GM12874 (cell line): ENCODE measurements at regions not wholly inside any gene's neighbourhood (a gene's known extent, or its start where the extent isn't known, plus 50 kb on each side); places are given as distances from the start of the nearest gene placed in this dataset.

Source experiments
- CTCF ChIP-seq: IDR thresholded peaks from 2 replicates; pipeline ENCODE4 v1.5.1; 2011; ENCODE audit warnings: low read depth, mild to moderate bottlenecking, control low read depth, low read length, moderate library complexity; ENCODE audit not compliant: insufficient read depth

DNA sequence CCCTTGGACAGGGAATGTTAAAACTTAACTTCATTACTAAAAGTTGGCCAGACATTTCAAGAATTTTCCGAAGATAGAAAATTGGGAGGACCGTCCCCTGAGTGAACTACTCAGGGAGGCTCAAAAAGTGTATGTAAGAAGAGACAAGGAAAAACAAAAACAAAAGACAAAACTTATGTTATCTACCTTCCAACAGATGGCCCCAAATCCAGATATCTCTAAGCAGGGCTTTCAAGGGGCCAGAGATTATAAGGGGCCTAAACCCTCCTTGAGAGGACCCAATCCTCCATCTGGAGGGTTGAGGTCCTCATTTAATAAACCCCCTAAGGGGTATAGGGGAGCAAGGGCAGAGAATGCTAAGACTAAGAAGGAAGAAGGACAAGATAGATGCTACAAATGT is 203.6 kb downstream of the SH2D4B start:
- no peak for TF ChIP-seq CTCF

- no peak for TF ChIP-seq CTCF
Observed at GRCh38 chr10:80750268-80750667, 212.6 kb downstream of the SH2D4B start.

DNA sequence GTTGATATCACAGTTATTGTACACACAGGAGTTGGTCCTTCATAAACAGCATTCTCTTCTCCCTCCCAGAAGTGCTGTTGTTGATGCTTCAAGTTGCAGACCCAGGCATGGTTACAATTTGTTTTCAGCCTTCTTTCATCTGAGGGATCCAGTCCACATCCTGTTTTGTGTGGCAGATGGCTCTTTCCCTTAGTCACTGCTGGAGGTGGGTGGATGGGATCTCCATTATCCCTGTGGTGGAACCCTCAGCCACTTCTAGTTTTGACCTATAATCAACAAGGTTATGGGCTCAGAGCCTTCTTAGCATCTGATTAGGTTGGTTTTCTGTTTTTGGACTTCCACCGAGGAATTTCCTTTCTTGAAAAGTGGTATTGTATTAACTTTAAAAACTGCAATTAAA is 214.2 kb downstream of the SH2D4B start:
- TF ChIP-seq CTCF, result no peak

GRCh38 chr10:80753612-80754011 is 215.9 kb downstream of the SH2D4B start:
- no peak for TF ChIP-seq CTCF

- TF ChIP-seq CTCF, result no peak
Observed at GRCh38 chr10:80755893-80756292, 218.2 kb downstream of the SH2D4B start.

GRCh38 chr10:80759693-80760092 is 222.0 kb downstream of the SH2D4B start:
- TF ChIP-seq CTCF, result no peak

DNA sequence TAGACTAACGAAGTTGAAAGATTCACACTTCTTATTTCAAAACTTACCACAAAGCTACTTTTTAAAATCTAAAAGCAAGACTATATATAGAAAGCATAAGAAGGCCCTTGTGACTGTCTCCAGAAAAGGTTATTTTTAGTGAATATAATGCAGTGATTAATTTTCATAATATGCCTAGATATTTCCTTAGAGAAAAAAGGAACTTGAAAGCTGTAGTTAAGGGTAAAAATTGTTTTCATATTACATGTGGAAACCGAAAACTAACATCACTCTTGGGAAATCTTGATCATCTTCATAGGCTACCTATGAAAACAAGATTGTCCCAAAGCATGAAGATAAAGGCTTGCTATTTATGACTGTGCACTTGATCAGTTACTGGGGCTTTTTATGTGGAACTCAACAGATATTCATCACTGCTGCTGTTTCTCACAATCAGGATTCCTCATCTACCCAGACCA is 223.2 kb downstream of the SH2D4B start:
- TF ChIP-seq CTCF, result no peak

DNA sequence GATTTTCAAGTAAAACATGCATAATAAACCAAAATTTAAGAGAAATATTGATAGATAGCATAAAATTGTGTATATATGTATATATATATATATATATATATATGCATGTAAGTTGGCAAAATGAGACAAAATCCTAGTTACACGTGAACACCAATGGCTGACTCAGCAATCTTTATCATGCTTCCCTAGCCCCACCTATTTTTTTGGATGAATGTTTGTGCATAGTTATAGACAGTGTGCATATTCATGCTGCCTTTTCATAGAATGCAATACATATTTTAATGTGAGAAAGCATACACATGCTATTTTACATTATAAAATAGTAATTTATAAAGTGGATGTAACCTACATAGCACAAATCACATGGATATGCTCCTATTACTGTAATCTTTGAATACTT is 230.3 kb downstream of the SH2D4B start:
- TF ChIP-seq CTCF, result no peak
